HT-29 (cell line): ENCODE measurements at regions not wholly inside any gene's neighbourhood (a gene's known extent, or its start where the extent isn't known, plus 50 kb on each side); places are given as distances from the start of the nearest gene placed in this dataset.
"Not testable (repeated sequence)": the region's sequence is repeated elsewhere in the genome, so short reads cannot be mapped to it uniquely, and the experiment has no call there.

Experiments used
- DNase-seq: peaks from one replicate; pipeline ENCODE4 v3.0.0-alpha.2; 2015; ENCODE audit warnings: low spot score

GRCh38 chr10:121690152-121690848, 92.1 kb upstream of the FGFR2 start:
- DNase-seq, result no peak

- DNase-seq, result no peak
Measured at GRCh38 chr10:121687095-121687813, 89.0 kb upstream of the FGFR2 start.

GRCh38 chr10:121684276-121684675, 86.0 kb upstream of the FGFR2 start:
- DNase-seq, result no peak

GRCh38 chr10:121683816-121684215, 85.6 kb upstream of the FGFR2 start:
- no peak for DNase-seq

GRCh38 chr10:121683366-121683765, 85.1 kb upstream of the FGFR2 start:
- no peak for DNase-seq

- no peak for DNase-seq
Measured at GRCh38 chr10:121681997-121682687, 83.9 kb upstream of the FGFR2 start.

- DNase-seq, result no peak
Measured at GRCh38 chr10:121680879-121681655, 82.8 kb upstream of the FGFR2 start.

- DNase-seq, result no peak
Measured at GRCh38 chr10:121679916-121680315, 81.7 kb upstream of the FGFR2 start.

- DNase-seq, result no peak
Measured at GRCh38 chr10:121678631-121679174, 80.5 kb upstream of the FGFR2 start.

- no peak for DNase-seq
Measured at GRCh38 chr10:121677880-121678279, 79.6 kb upstream of the FGFR2 start.

- no peak for DNase-seq
Measured at GRCh38 chr10:121675344-121675743, 77.1 kb upstream of the FGFR2 start.

- no peak for DNase-seq
Measured at GRCh38 chr10:121674885-121675284, 76.6 kb upstream of the FGFR2 start.

GRCh38 chr10:121672733-121673132, 74.5 kb upstream of the FGFR2 start:
- DNase-seq, result no peak

- not testable (repeated sequence) for DNase-seq
Measured at GRCh38 chr10:121669840-121670239, 71.6 kb upstream of the FGFR2 start.

GRCh38 chr10:121669028-121669374, 70.8 kb upstream of the FGFR2 start:
- no peak for DNase-seq

GRCh38 chr10:121668314-121669027, 70.2 kb upstream of the FGFR2 start:
- DNase-seq, result no peak

- no peak for DNase-seq
Measured at GRCh38 chr10:121667948-121668313, 69.7 kb upstream of the FGFR2 start.

- DNase-seq, result no peak
Measured at GRCh38 chr10:121665809-121666208, 67.6 kb upstream of the FGFR2 start.

- no peak for DNase-seq
Measured at GRCh38 chr10:121664671-121665070, 66.4 kb upstream of the FGFR2 start.

- peak; percentile 38 for DNase-seq
Measured at GRCh38 chr10:121662945-121663917, 65.0 kb upstream of the FGFR2 start.
